NCI-H226 (cell line): ENCODE measurements at regions not wholly inside any gene's neighbourhood (a gene's known extent, or its start where the extent isn't known, plus 50 kb on each side); places are given as distances from the start of the nearest gene placed in this dataset.
"Not testable (repeated sequence)": the region's sequence is repeated elsewhere in the genome, so short reads cannot be mapped to it uniquely, and the experiment has no call there.

ENCODE experiments used
- DNase-seq: peaks from one replicate; pipeline ENCODE4 v3.0.0-alpha.2; 2015

DNA sequence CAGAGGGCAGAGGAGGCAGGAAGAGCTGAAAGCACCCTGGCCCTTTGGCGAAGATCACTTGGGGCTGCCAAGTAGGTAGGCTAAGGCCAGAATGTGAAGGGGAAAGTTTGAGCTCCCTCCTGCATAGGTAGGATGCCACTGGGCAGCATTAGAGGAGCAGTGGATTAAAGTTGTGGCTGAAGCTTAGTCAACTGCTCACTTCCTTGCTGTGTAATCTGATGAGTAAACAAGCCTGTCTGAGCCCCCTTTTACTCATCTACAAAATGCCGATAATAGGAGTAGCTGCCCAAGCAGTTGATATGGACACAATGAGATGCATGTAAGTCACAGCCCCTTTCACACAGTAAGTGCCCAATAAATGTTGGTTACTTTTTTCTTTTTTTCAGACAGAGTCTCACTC lies 216.4 kb downstream of the MN1 start:
- DNase-seq, result no peak

DNA sequence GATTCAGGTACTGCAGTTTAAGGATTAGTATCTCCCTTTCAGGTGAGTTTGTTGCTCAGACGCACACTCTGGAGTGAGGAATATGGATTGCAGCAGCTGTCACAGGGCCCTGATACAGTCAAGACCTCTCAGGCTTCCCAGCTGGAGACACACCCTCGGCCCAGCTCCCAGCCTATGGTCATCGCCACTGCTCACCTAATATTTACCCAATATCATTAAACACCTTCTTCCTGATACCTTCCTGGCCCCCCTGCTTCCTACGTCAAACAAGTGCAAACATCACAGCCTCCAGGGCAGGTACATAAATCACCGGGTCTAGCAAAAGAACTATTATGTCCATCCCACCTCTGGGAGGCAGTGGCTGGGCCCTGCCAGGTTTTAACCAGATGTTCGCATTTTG lies 213.3 kb downstream of the MN1 start:
- no peak for DNase-seq

DNA sequence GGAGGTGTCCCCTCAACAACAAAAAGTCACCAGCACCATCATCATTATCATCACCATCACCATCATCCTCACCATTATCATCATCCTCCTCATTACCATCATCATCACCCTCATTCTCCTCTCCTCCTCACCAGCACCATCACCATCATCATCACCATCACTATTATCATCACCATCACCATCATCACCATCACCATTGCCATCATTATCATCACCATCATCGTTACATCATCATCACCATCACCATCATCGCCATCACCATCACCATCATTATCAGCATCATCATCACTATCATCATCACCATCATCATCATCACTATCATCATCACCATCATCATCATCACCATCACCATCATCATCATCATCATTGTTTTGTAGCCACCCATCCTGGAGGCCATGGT lies 212.6 kb downstream of the MN1 start:
- no peak for DNase-seq

DNA sequence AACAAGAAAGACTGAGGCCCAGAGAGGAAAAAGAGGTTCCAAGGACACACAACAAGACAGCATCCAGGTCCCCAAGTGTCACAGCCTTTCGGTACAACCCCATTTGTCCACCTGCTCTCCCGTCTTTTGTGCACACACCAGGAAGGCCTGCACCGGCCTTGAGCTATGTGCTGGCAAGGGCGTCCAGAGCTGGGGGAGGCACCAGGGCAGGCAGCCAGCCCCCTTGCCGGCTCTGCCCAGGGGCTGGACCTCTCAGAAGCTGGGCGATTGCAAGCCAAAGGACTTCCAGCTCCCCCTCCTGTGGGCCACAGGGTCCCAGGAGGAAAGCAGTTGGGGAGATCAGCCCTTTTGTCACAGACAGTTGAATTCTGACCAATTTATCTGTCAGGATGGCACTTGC lies 210.5 kb downstream of the MN1 start:
- DNase-seq, result no peak

DNA sequence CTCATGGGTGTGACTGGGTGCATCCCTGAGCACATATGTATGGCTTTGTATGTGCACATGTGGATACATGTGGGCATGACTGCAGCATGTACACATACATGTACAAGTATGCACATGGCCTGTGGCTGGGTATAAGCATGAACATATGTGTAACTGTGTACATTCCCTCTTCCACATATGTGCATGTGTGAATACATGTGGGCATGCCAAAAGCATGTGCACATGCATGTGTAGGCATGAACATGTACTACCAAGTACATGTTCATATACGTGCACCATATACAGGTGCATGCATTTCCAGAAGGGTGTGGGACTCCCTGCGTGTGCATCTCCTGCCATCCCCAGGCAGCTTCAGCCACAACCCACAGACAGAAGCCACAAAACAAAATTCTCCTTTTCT lies 208.2 kb downstream of the MN1 start:
- DNase-seq, result no peak

DNA sequence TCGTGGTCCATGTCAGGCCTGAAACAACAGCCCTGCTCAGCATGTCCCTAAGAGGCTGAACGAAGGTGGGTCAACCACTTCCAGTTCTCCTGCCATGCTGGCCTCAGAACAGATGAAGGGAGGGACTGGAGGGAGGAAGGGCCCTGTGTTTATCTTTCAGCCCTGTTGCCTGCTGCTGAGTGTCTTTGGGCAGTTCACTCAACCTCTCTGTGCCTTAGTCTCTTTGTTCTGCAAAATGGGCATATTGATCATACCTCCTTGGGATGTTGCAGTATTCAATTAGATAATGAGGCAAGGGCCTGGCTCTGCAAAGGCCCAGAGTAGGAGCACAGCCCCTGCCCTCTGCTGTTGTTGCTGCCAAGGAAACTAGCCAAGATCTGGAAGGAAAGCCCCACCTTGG lies 207.5 kb downstream of the MN1 start:
- DNase-seq, result no peak

DNA sequence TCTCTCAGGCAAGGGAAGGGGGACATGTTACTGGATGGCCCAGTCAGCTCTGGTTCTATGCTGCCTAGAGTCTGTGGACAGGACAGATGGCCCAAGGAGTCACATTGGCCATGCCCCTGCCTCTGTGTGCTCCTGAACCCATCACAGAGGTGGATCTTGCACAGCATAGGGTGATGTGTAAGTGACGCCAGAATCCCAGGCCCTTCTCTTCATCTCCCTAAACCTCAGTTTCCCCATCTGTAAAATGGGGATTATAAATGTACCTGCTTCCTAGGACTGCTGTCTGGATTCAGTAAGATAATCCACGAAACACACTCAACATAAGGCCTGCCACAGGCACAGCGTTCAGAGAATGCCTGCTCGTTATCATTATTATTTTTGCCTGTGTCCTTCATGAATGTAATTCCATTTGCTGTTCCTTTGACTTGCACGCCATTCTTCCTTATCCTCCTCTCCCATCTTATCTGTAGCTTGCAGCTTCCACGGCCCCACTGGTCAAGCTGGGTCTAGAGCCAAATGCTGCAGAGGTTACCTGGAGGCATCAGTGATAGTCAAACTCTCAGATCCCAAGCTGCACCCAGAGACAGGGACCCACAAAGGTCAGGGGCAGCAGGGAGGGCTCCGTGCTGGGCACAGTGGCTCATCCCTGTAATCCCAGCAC lies 207.0 kb downstream of the MN1 start:
- DNase-seq, result no peak

DNA sequence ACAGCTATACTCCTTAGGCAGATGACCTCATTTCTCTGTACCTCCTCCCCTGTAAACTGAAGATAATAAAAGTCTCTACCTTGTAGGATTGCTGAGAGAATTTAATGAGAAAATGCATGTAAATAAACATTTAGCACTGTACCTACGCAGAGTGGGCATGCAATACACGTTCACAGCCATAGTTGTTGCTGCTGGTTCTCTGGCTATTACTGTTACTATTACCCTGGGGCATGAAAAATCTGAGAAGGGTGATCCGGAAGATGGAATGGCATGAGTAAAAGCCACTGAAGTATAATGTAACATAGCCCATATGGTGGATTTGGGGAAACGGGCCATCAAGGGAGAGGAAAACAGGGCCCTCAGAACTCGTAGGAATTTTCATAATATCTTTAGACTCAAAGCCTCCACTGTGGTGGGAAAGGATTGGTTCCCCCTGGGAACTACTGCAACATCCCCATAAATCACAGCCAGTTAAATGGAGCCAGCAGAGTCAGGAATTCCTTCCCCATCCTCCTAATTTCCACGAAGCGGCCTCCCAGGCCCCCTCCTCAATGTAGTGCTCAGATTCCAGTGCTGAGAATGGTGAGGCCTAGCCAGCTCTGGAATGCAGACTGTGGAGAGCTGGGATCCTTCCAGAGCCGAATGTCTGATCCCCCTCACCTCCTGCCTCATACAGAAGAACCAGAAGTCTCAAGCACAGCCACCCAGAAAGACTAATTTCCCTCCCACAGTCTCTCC lies 205.3 kb downstream of the MN1 start:
- DNase-seq, result no peak

DNA sequence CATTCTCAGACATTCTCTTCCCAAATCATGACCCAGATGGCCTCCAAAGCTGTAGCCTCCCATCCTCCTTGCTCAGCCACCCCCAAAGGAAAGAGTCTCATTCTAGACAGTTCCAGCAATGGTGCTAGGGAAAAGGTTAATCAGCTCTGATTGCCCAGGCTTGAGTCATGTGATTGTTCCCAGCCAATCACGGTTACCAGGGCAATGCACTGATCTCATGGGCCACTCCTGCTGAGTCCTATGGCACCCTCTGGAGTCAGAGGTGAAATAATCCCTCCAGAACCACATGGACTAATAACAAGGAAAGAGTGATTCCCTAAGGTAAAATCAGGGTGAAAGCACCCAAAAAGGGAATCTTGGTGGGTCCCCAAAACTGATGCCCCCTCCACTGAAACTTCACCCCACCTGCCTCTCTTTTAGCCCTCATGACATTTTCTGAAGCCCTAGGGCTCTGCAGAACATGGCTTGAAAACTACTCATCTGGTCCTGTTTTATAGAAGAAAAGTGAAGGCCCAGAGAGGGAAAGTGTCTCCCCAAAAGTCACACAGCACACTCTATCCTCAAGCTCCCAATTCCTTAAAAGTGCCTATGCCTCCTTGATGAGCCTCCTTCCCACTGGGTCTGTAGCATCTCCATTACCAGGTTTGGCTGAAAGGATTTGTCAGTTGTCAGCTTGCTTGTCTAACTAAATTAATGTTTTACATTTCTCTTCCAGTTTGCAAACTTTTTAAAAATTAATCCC lies 203.7 kb downstream of the MN1 start:
- peak; percentile 13 for DNase-seq

DNA sequence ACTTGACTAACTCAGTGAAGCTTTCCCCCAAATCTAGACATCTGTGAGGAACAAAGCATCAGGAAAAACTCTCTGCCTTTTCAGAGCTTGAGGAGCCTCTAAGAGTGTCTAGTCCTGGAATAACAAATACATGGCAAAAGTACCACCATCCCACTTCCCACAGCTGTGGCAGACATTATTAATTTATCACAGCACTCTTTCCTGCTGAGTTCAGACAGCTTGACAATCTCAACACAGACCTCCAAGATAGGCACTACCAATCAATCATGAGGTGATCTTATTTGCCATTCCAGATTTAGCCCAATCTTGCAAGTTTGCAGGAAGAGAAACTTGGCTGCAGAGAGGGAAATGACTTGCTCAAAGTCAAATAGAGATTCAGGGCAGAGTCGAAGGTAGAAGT lies 202.8 kb downstream of the MN1 start:
- no peak for DNase-seq

DNA sequence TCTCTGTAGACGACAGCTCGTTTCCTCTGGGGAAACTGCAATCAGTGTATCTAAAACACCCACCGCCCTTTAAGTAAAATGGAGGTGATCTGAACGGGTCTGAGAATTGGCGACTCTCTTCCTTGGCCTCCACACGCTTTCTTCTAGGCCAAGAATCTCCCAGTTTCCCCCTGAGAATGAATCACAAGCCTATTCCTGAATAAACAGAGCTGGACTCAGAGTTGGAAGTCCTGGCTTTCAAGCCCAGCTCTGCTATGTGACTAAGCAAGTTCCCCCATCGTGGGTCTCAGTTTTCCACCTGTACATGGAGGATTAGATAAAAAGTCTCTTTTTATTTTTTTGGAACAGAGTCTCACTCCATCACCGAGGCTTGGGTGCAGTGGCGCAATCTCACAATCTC lies 200.4 kb downstream of the MN1 start:
- DNase-seq, result no peak

DNA sequence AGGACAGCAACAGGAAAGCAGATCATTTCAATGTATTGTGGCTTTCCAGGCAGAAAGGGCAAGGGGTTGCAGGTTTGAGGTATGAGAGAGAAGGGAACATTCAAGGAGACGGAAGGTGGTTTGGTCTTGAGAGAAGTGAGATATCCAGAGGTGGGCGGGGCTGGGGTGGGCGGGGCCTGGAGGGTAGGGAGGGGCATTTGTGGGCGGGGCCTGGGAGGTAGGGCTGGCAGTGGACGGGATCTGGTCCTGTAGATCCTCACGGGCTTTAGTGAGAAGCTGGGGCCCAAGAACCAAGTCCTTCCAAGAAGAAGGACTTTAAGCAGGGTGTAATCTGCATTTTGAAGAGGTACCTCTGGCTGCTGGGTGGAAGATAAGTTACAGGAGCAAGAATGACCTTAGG lies 199.2 kb downstream of the MN1 start:
- DNase-seq, result no peak

DNA sequence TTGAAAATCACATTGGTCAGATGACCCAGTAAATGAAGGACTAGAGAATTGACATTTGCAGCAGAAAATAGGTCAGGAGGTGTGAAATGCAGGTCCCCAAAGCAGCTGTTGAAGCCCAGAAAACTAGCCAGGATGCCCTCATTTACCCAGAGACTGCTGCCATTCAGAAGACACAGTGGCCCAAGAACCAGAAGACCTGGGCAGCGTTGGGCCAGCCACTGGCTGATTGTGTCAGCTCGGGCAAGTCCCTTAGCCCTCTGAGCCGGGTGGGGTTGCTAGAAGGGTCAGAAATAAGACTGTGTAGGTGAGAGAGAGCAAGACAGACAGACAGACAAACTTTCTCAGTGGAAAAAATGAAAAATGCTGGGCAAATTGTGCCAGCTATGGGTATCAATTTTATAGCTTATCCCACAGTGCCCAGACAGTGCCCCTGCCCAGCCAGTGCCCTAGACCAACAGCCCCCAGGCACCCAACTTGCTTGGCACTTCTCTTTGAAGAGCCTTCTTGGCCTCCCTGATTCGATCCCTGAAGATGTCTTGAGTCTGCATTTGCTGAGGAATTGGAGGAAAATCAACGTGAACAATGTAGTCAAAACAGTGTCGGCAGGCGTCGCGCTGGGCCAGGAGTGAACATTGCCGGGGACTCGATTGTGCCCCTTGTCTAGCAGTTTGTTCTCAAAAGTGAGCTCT lies 198.3 kb downstream of the MN1 start:
- DNase-seq, result no peak

DNA sequence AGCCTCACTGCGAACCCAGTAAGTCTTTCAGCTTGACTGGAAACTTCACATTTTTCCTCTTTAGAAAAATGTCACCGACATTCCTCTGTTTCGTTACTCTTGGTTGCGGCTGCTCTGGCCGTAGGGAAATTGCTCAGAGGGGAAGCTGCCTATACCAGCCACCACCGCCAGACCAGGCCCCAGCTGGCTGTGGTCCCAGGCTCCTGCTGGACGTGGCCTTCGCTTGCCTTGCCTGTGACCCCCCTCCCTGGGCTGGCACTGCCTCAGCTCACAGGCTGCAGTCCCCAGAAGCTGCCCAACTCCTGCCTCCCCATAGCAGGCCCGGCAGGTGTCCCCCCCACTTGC lies 197.8 kb downstream of the MN1 start:
- DNase-seq, result no peak

DNA sequence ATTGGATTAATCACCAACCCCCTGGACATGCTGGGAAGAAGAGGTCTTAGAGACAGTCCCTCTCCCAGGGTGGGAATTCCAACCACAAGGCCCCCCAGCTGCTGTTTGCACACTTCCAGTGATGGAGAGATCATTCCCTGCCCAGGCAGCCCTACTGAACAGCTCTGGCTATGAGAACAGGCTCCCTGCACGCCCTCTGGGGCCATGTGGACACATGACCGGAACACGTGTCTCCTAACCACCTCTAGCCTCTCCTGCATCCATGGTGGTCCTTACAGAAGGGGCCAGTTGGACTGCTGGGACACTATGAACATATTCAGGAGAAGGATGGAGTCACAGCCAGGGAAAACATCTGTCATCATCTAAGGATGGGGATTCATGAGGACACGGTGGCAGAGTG lies 196.2 kb downstream of the MN1 start:
- no peak for DNase-seq

DNA sequence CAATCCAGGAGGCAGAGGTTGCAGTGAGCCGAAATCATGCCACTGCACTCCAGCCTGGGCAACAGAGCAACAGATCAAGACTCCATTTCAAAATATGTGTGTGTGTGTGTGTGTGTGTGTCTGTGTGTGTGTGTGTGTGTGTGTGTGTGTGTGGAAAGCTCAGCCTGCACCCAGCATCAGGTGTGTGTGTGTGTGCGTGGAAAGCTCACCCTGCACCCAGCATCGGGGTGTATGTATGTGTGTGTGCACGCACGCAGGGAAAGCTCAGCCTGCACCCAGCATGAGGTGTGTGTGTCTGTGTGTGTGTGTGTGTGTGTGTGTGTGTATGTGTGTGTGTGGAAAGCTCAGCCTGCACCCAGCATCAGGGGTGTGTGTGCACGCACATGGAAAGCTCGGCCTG lies 193.8 kb downstream of the MN1 start:
- DNase-seq, result not testable (repeated sequence)

DNA sequence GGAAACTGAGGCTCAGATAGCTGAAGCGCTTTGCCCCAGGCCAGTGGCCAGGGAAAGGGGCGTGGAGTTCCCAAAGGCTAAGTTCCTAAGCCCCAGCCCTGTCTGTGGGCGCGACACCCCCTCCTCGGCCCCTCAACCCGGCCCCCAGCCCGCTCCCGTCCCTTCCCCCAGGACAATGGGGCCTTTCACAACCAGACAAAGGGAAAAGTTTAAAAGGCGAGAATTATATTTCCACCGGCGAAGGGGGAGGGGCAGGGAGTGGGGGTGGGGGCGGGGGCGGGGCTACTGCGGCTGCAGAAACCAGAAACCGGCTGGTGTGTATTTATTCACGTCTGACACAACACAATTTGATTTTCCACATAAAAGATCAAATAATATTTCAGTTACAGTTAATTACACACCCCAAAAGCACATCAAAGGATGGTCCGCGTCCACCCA lies 192.1 kb downstream of the MN1 start:
- no peak for DNase-seq

DNA sequence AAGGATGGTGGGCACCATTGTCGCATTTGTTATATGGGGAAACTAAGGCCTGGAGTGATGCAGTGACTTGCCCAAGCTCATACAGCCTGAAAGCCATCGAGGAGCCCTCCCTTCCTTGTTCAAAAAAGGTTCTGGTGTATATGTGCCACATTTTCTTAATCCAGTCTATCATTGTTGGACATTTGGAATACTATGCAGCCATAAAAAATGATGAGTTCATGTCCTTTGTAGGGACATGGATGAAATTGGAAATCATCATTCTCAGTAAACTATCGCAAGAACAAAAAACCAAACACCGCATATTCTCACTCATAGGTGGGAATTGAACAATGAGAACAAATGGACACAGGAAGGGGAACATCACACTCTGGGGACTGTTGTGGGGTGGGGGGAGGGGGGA lies 191.4 kb downstream of the MN1 start:
- DNase-seq, result not testable (repeated sequence)

DNA sequence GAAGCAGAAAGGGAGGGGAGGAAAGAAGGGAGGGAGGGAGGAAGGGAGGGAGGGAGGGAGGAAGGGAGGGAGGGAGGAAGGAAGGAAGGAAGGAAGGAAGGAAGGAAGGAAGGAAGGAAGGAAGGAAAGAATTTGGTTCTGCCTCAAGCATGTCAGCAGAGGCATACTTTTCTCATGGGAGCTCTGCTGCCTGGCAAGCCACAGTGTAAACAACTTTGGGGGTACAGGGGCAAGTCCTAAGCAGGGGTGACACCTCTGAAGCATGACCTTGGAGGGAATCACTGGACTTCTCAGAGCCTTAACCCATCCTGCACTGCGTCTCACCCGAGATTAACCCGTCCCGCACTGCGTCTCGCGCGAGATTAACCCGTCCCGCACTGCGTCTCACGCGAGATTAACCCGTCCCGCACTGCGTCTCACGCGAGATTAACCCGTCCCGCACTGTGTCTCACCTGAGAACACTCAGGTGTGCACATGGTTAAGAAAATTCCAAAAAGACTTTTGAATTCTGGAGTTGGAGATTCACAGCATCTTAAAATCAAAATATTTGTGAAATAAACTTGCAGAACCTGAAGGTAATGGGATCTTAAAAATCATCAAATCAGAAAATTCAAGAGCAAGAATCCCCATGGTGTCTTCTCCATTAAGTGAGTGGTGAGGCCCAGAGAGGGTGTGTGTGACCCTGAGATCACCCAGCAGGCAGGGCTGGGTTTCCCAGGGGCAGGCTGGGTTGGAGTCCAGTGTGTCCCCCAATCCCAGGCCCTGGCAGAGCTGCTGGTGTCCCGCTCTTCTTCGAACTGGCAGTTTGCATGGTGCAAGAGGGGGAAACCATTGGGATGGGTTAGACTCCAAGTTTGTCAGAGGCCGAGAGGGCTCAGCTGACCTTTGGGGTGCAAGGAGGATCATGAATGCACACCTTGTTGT lies 190.4 kb downstream of the MN1 start:
- DNase-seq, result no peak

DNA sequence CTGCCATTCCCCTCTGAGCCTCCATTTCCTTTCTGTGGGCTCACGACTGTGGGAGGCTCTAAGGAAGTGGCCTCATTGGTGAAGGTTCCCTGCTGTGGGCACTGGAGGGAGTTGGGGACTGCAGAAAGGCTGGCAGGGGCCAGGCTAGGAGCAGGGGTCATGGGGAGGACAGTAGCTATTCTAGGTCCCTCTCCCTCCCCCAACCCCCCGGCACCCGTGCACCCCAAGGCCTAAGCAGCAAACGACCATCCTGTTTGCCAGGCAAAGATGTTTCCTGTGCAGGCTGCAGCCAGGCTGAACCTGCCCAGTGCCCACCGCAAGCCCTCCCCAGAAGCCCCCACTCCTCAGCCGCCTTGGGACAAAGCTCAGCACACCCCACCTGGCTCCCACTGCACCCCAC lies 189.4 kb downstream of the MN1 start:
- no peak for DNase-seq

DNA sequence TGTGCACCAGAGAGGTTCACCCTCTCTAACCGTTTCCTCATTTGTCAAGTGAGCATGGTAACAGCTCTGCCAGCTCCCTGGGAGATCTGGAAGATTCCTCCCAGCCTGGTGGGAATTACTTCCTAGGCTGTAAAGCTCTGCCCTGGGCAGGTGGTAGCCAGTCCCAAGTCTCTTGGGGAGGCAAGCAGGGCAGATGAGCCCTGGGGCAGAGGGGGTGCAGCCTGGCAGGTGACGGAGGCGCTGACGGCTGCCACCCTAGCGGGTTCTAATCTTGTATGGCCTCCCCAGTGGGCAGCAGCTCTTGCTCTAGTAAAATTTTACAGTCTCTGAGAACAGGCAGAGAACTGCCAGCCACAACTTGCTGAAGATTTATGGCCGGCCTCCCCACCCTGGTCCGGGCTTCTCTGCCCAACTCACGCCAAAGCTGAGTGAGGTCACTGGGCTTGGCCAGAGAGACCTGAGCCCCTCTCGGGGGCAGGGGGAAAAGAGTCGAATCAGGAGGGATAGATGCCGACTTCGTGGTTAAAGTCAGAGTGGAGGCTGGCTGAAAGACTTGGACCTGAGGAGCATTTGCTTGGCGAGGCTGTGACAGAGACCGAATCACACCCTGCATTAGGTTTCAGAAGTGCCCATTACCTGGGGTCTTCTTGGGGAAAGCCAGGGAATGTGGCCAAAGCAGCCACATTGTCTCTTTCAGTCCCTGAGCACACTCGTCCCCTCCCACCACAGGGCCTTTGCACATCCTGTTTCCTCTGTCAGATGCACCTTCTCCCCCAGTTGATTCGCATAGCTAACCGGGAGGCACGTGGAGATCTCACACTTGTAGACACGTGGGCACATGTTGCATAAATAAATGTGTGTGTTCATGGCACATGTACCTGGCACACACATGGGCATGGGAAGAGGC lies 188.2 kb downstream of the MN1 start:
- DNase-seq, result no peak
